Endothelial cell of umbilical vein (primary cell): ENCODE measurements at regions not wholly inside any gene's neighbourhood (a gene's known extent, or its start where the extent isn't known, plus 50 kb on each side); places are given as distances from the start of the nearest gene placed in this dataset.

Experiments used
- BruUV-seq: library from RNA; stranded (reverse); fragments of 400-500 nt; replicated peaks from 2 replicates; lab custom pipeline; 2021; lab: Mats Ljungman, UMichigan
- CTCF ChIA-PET: fragments of 300-600, 350-600 bp; sonication (Branson Sonifier 250); formaldehyde crosslinking; loops from one replicate; lab custom pipeline; 2021; ENCODE audit warnings: antibody characterized with exemption, inconsistent platforms; lab: Charles Lee
- POLR2A ChIA-PET: fragments of 300-600, 350-600 bp; sonication (Branson Sonifier 250); formaldehyde crosslinking; loops from one replicate; lab custom pipeline; 2021; ENCODE audit warnings: antibody characterized with exemption, inconsistent platforms; lab: Charles Lee
- DNase-seq: peaks from one replicate; pipeline ENCODE4 v3.0.0-alpha.2; 2011; ENCODE audit warnings: low read depth, low spot score
- FAIRE-seq: peaks from 2 replicates; lab custom pipeline; 2011; peaks lifted over from hg19 to GRCh38; lab: Jason Lieb, UNC
- H2AFZ ChIP-seq: 2 replicates; pipeline ENCODE4 v1.6.0; 2012; ENCODE audit warnings: low read depth, low read length, control low read depth, inconsistent platforms
- H3K27ac ChIP-seq: 2 replicates; pipeline ENCODE4 v1.5.1; 2011; ENCODE audit warnings: low read depth, mild to moderate bottlenecking, control low read depth, low read length, moderate library complexity; ENCODE audit not compliant: insufficient read depth
- H3K27me3 ChIP-seq, 2 experiments: 2 replicates each; pipeline versions ENCODE4 v1.6.0 to v1.6.1; 2011; ENCODE audit warnings: low read length in 2 of 2, mixed read lengths in 1 of 2; ENCODE audit not compliant: control insufficient read depth in 2 of 2, insufficient read depth in 2 of 2
- H3K36me3 ChIP-seq, 2 experiments: 2 replicates in 1 of 2; 3 replicates in 1 of 2; pipeline ENCODE4 v1.5.1; 2011; ENCODE audit warnings: low read length in 2 of 2, mild to moderate bottlenecking in 1 of 2, moderate library complexity in 1 of 2; ENCODE audit not compliant: control insufficient read depth in 2 of 2, insufficient read depth in 2 of 2; ENCODE audit errors: extremely low read depth in 1 of 2
- H3K4me1 ChIP-seq: 3 replicates; pipeline ENCODE4 v1.5.1; 2011; ENCODE audit warnings: mild to moderate bottlenecking, low read length; ENCODE audit not compliant: control insufficient read depth, insufficient read depth; ENCODE audit errors: extremely low read depth
- H3K4me2 ChIP-seq: 2 replicates; pipeline ENCODE4 v1.6.1; 2011; ENCODE audit warnings: low read length, control low read depth, mixed read lengths; ENCODE audit not compliant: insufficient read depth
- H3K4me3 ChIP-seq, 3 experiments: fragments of 200-600 bp in 1 of 3; sonication (generic), shearing (Covaris generic) in 1 of 3; replicated peaks in 1 of 3; 2 replicates each; pipeline ENCODE4 v1.5.1; 2011 to 2016; ENCODE audit warnings: control low read depth in 3 of 3, low read length in 3 of 3, mild to moderate bottlenecking in 2 of 3, inconsistent platforms in 1 of 3, low read depth in 1 of 3, moderate library complexity in 1 of 3; ENCODE audit not compliant: insufficient read depth in 1 of 3
- H3K79me2 ChIP-seq: 2 replicates; pipeline ENCODE4 v1.6.0; 2012; ENCODE audit warnings: low read length, inconsistent platforms; ENCODE audit not compliant: control insufficient read depth, insufficient read depth
- H3K9ac ChIP-seq: replicated peaks from 2 replicates; pipeline ENCODE3; 2011; ENCODE audit warnings: low read length, control low read depth; ENCODE audit not compliant: insufficient read depth; ENCODE audit errors: extremely low read depth
- H3K9me1 ChIP-seq: replicated peaks from 3 replicates; pipeline ENCODE4 v1.6.0; 2011; ENCODE audit warnings: mild to moderate bottlenecking, low read length; ENCODE audit not compliant: control insufficient read depth, insufficient read depth; ENCODE audit errors: extremely low read depth
- H3K9me3 ChIP-seq: replicated peaks from 2 replicates; pipeline ENCODE4 v1.5.1; 2012; ENCODE audit warnings: low read length, inconsistent platforms; ENCODE audit not compliant: control insufficient read depth, insufficient read depth
- H4K20me1 ChIP-seq: replicated peaks from 2 replicates; pipeline ENCODE3; 2011; ENCODE audit warnings: mild to moderate bottlenecking, low read length; ENCODE audit not compliant: control insufficient read depth, insufficient read depth; ENCODE audit errors: extremely low read depth
- EZH2 ChIP-seq: IDR thresholded peaks from 2 replicates; pipeline ENCODE4 v1.6.1; 2012; ENCODE audit warnings: borderline replicate concordance, low read depth, mild to moderate bottlenecking, moderate library complexity, low read length, inconsistent platforms; ENCODE audit not compliant: severe bottlenecking
- FOS ChIP-seq: IDR thresholded peaks from 2 replicates; pipeline ENCODE4 v1.6.1; 2011; ENCODE audit warnings: mild to moderate bottlenecking, low read length, moderate library complexity, borderline replicate concordance; ENCODE audit not compliant: insufficient read depth
- GATA2 ChIP-seq: IDR thresholded peaks from 2 replicates; pipeline ENCODE4 v1.7.0; 2011; ENCODE audit warnings: low read depth, mild to moderate bottlenecking, moderate library complexity, mixed read lengths, low read length; ENCODE audit not compliant: insufficient read length, insufficient read depth
- JUN ChIP-seq: IDR thresholded peaks from 2 replicates; pipeline ENCODE4 v1.6.1; 2011; ENCODE audit warnings: borderline replicate concordance, low read depth; ENCODE audit not compliant: insufficient read length, insufficient read depth
- MYC ChIP-seq: IDR thresholded peaks from one replicate; pipeline ENCODE4 v1.6.1; 2011; ENCODE audit warnings: mild to moderate bottlenecking, low read depth, low read length
- POLR2A ChIP-seq: IDR thresholded peaks from 2 replicates; pipeline ENCODE4 v1.6.1; 2012; ENCODE audit warnings: low read depth, mild to moderate bottlenecking, control low read depth, low read length
- POLR2AphosphoS5 ChIP-seq: IDR thresholded peaks from 2 replicates; pipeline ENCODE4 v1.6.1; 2012; ENCODE audit warnings: low read depth, mild to moderate bottlenecking, control low read depth, low read length, moderate library complexity; ENCODE audit not compliant: insufficient read depth
- dilution Hi-C: fragments of 300-500 bp; cut with MboI; formaldehyde crosslinking; loops from one replicate; pipeline ENCODE4 v1.15.0; 2019; ENCODE audit warnings: low sequenced_read_pairs; ENCODE audit not compliant: extremely low pct_ligation_motif_present
- intact Hi-C: fragments of 100-400 bp; cut with micrococcal nuclease; formaldehyde crosslinking; loops from one replicate; pipeline ENCODE4 v1.10.0; 2022
- TF ChIP-seq, protein P1 (sequence below): IDR thresholded peaks from 2 replicates; pipeline ENCODE4 v1.6.1; 2011; ENCODE audit not compliant: insufficient read depth, insufficient read length
- TF ChIP-seq, protein P2 (sequence below), 2 donors: IDR thresholded peaks; 1 replicate in 1 of 2; 2 replicates in 1 of 2; pipeline ENCODE4 v1.5.1; 2011; ENCODE audit warnings: low read length in 2 of 2, mild to moderate bottlenecking in 2 of 2, moderate library complexity in 2 of 2, control low read depth in 1 of 2, inconsistent platforms in 1 of 2, low read depth in 1 of 2; ENCODE audit not compliant: insufficient read depth in 1 of 2; ENCODE audit errors: extremely low read depth in 1 of 2

DNA sequence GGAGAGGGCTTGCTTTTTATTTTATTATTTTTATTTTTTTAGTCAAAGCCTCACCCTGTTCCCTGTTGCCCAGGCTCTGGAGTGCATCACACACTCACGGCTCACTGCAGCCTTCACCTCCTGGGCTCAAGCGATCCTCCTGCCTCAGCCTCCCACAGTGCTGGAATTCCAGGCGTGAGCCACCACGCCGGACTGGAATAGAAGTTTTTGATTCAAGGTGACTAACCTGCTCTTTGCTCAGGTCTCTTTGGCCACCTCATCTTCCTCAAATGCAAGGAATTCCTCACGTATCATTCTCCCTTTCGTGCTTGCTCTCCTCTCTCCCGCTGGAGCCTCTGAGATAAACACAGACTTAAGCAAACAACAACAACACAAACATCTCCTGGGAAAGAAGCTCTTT lies 636.8 kb downstream of the ADCYAP1 start:
- TF ChIP-seq MYC (no peak), POLR2AphosphoS5 (no peak), GATA2 (no peak), EZH2 (no peak), JUN (no peak), POLR2A (no peak), FOS (no peak)
- TF ChIP-seq, protein P1, sequence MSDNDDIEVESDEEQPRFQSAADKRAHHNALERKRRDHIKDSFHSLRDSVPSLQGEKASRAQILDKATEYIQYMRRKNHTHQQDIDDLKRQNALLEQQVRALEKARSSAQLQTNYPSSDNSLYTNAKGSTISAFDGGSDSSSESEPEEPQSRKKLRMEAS = no peak
- TF ChIP-seq, protein P2, sequence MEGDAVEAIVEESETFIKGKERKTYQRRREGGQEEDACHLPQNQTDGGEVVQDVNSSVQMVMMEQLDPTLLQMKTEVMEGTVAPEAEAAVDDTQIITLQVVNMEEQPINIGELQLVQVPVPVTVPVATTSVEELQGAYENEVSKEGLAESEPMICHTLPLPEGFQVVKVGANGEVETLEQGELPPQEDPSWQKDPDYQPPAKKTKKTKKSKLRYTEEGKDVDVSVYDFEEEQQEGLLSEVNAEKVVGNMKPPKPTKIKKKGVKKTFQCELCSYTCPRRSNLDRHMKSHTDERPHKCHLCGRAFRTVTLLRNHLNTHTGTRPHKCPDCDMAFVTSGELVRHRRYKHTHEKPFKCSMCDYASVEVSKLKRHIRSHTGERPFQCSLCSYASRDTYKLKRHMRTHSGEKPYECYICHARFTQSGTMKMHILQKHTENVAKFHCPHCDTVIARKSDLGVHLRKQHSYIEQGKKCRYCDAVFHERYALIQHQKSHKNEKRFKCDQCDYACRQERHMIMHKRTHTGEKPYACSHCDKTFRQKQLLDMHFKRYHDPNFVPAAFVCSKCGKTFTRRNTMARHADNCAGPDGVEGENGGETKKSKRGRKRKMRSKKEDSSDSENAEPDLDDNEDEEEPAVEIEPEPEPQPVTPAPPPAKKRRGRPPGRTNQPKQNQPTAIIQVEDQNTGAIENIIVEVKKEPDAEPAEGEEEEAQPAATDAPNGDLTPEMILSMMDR (IDR thresholded peaks at IDR 0.05; ENCODE audit: extremely low read depth in 1 of 2, insufficient read depth in 1 of 2, low read depth in 1 of 2, low read length in 2 of 2) = no peak
- DNase-seq (no peak), FAIRE-seq (no peak)
- intact Hi-C loops = no loop called here
- Histone ChIP-seq H3K9ac (no peak overlapping the region), H3K79me2 (no peaks in the 10 kb centered on the region), H3K27ac (no peak overlapping the region), H3K36me3 (no peaks in the 10 kb centered on the region), H3K4me2 (no peak overlapping the region), H2AFZ (no peak overlapping the region), H3K9me3 (peaks cover 2% of the 10 kb centered on the region), H3K9me1 (no peaks in the 10 kb centered on the region), H3K4me3 (no peak overlapping the region), H3K4me1 (no peaks in the 10 kb centered on the region), H3K27me3 (no peaks in the 10 kb centered on the region), H4K20me1 (no peaks in the 10 kb centered on the region)
- dilution Hi-C loops = no loop called here
- BruUV-seq = no TSS peak
- ChIA-PET POLR2A (no interaction called here), CTCF (no interaction called here)
